DMS153 treated with DMSO at 0.1 percent for 48 hours (cell line): ENCODE measurements at regions not wholly inside any gene's neighbourhood (a gene's known extent, or its start where the extent isn't known, plus 50 kb on each side); places are given as distances from the start of the nearest gene placed in this dataset.
"Not testable (repeated sequence)": the region's sequence is repeated elsewhere in the genome, so short reads cannot be mapped to it uniquely, and the experiment has no call there.

Experiments
- DNase-seq: peaks from one replicate; lab custom pipeline; 2025; ENCODE audit not compliant: unreplicated experiment; lab: John Stamatoyannopoulos, UW

DNA sequence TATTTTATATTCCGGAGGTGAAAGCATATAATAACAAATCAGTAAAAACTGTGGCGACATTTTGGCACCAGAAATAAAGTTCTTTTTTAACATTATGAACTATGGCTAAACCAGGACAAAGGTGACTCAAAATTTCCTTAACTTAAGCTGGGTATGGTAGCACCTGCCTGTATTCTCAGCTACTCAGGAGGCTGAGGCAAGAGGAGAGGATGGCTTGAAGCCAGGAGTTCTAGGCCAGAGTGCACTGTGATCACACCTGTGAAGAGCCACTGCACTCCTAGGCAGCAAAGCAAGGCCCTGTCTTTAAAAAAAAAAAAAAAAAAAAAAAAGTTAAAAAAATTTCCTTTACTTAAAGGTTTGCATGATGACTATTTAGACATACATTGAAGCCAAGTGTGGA lies 63.0 kb upstream of the KIF2A start:
- not testable (repeated sequence) for DNase-seq

DNA sequence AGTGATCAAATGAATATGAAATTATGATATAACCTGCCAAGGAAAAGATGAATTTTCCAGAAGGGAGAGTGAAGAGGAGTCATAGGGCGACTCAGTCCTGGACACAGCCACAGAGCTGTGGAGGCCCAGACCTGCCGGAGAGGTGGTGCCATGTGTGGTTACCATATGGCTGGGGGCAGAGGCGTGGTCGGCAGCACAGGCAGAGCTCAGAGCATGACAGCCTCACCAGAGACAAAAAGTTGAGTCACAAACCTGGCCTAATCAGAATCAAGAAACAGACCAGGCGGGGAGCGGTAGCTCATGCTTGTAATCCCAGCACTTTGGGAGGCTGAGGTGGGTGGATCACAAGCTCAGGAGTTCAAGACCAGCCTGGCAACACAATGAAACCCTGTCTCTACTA lies 57.8 kb upstream of the KIF2A start:
- not testable (repeated sequence) for DNase-seq

DNA sequence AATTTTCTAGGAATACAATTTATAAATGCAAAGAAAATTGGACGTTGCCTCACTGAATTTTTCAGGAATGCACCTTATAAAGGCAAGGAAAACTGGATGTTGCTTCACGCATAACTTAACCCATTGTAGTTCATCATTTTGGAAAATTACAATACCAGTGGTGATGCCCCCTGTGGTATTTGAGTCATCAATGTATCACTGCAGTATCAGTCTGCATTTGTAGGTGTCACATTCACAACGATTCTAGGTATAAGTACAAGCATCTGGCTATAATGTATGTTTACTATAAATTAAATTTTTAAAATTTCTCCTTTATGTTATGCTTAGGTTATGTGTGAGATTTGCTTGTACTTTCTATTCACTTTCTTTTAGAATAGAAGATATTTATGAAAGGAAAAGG lies 55.9 kb upstream of the KIF2A start:
- not testable (repeated sequence) for DNase-seq

DNA sequence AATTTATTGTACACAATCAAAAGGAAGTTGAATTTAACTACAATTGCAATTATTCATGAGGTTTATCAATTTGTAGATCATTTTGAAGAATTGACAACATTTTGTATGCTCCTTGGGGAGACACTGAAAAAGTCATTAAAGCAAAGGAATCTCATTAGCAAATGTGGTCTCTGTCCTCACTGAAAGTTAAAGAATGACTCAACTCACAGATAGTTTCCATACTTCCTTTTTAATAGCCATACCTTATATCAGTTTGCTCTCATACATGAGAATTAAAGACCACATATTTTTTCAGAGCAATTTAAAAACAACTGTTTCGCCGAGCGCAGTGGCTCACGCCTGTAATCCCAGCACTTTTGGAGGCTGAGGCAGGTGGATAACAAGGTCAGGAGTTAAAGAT lies 55.1 kb upstream of the KIF2A start:
- not testable (repeated sequence) for DNase-seq

DNA sequence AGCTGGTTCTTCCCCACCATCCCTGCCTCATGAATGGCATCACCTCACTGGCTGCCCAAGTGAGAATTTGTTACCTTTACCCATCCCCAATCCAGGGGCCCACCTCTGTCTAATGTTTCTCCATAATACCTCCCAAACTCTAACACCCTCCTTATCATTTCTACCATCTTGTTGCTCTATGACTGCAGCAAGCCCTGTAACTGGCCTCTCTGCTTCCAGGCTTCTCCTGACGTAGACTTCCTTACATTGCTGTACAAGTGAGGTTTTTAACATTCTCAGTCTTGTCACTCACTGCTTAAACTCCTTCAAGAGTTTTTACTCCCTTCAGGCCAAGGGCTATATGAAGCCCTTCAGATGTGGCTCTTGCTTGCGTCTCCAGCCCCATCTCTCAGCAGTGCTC lies 53.5 kb upstream of the KIF2A start:
- DNase-seq, result not testable (repeated sequence)

DNA sequence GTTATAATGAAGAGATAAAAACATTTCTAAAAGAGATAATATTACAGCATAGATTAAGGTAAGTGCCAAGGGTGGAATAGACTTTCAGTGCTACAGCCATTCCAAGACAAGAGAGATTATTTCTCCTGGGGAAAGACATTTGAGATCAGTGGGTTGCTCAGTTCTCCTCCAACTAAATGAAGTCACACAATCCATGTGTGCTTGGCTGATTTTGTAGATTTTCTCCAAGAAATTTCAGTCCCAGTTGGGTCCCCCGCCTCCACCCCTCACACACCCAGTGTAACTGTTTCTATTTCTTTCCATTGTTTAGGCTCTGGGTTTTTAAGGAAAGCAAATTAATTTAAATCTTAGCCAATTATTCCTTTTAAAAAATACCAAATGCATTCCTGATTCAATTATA lies 50.5 kb upstream of the KIF2A start:
- not testable (repeated sequence) for DNase-seq

DNA sequence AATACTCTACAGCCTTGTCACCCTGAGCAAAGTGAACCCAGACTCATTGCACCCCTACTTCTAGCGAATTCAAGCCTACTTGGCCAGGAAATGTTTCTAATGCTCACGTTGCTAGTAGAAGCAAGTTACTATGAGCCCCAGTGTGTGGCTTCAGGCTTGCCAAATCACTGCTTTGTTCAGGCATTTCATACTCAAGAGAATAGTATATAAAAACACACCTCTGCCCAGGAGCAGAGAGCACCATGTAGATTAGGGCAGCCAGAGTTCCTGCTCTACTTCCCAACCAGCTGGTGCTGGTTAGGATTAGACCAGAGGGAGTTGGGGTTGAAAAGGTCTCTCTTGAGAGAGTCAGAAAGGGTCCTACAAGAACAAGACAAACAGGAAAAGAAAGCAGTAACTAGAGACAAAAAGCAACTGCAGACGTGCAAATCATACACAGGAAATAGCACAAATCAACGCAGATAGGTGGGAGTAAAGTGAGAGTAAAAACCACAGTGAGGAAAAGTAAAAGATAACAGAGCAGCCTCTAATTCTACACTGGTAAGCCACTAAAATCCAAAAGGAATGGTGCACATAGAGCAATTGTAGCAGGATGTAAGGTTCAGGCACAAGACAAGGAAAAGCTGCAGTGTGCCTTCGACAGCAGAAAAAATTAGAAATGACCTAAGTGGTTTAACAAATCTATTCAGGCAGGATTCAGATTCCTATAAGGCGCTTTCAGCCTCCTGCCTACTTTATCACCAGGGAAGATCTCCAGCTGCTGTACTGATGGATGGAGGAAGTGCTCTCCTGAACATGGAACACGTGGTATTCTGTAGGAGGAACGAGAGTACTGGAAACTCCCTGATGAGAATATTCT lies 49.6 kb upstream of the KIF2A start:
- no peak for DNase-seq
